ENCODE measurements at regions not wholly inside any gene's neighbourhood (a gene's known extent, or its start where the extent isn't known, plus 50 kb on each side); places are given as distances from the start of the nearest gene placed in this dataset.

- Mint-ChIP-seq H3K9me3 (peaks cover 19 to 30% of the 10 kb centered on the region in 2 donors), H3K27ac (no peak overlapping the region), H3K4me3 (no peak overlapping the region), H3K4me1 (no peaks in the 10 kb centered on the region), H3K27me3 (peaks cover 0 to 8% of the 10 kb centered on the region in 2 donors), H3K36me3 (peaks cover 7 to 10% of the 10 kb centered on the region in 2 donors)
- ATAC-seq (replicated peaks) = no peak
- DNase-seq = no peak
Observed at GRCh38 chr20:24899153-24899552, 49.9 kb upstream of the CST7 start.
